Activated T-cell treated with anti-CD3 and anti-CD28 coated beads, Interleukin-2, amount 50 U/mL, for 24 hours (primary cell): ENCODE measurements at regions not wholly inside any gene's neighbourhood (a gene's known extent, or its start where the extent isn't known, plus 50 kb on each side); places are given as distances from the start of the nearest gene placed in this dataset.
"Not testable (repeated sequence)": the region's sequence is repeated elsewhere in the genome, so short reads cannot be mapped to it uniquely, and the experiment has no call there.

Source experiments
- DNase-seq: peaks from one replicate; pipeline ENCODE4 v3.0.0-alpha.2; 2020
- H3K27ac Mint-ChIP-seq: 2 replicates; pipeline ENCODE4 v1.8.0; 2020; ENCODE audit warnings: mild to moderate bottlenecking, mixed read lengths
- H3K27me3 Mint-ChIP-seq: 2 replicates; pipeline ENCODE4 v1.8.0; 2020; ENCODE audit warnings: mixed read lengths
- H3K36me3 Mint-ChIP-seq: 2 replicates; pipeline ENCODE4 v1.8.0; 2020; ENCODE audit warnings: low read depth, mixed read lengths
- H3K4me1 Mint-ChIP-seq: 2 replicates; pipeline ENCODE4 v1.8.0; 2020; ENCODE audit warnings: low read depth, mixed read lengths
- H3K4me3 Mint-ChIP-seq: 2 replicates; pipeline ENCODE4 v1.8.0; 2020; ENCODE audit warnings: mild to moderate bottlenecking, moderate library complexity, mixed read lengths
- H3K9me3 Mint-ChIP-seq: 2 replicates; pipeline ENCODE4 v1.8.0; 2020; ENCODE audit warnings: mixed read lengths

GRCh38 chr13:62387647-62388046, 972.0 kb upstream of the PCDH20 start:
- Mint-ChIP-seq H3K36me3 (no peaks in the 10 kb centered on the region), H3K27me3 (no peaks in the 10 kb centered on the region), H3K4me3 (no peak overlapping the region), H3K9me3 (peaks cover 9% of the 10 kb centered on the region), H3K27ac (no peak overlapping the region), H3K4me1 (no peaks in the 10 kb centered on the region)
- no peak for DNase-seq

- not testable (repeated sequence) for H3K4me3 Mint-ChIP-seq, H3K27me3 Mint-ChIP-seq, H3K9me3 Mint-ChIP-seq, H3K4me1 Mint-ChIP-seq, H3K36me3 Mint-ChIP-seq, DNase-seq, H3K27ac Mint-ChIP-seq
Measured at GRCh38 chr13:62379241-62379640, 963.6 kb upstream of the PCDH20 start.

- no peaks in the 10 kb centered on the region for H3K36me3 Mint-ChIP-seq
- H3K27ac Mint-ChIP-seq = no peak overlapping the region
- DNase-seq = no peak
- no peaks in the 10 kb centered on the region for H3K27me3 Mint-ChIP-seq
- H3K4me3 Mint-ChIP-seq = no peak overlapping the region
- no peaks in the 10 kb centered on the region for H3K4me1 Mint-ChIP-seq
- H3K9me3 Mint-ChIP-seq = peaks cover 3% of the 10 kb centered on the region
Measured at GRCh38 chr13:62377838-62378237, 962.2 kb upstream of the PCDH20 start.

GRCh38 chr13:62375653-62376052, 960.0 kb upstream of the PCDH20 start:
- Mint-ChIP-seq H3K27ac (no peak overlapping the region), H3K36me3 (no peaks in the 10 kb centered on the region), H3K4me1 (no peaks in the 10 kb centered on the region), H3K27me3 (no peaks in the 10 kb centered on the region), H3K4me3 (no peak overlapping the region), H3K9me3 (peaks cover 3% of the 10 kb centered on the region)
- DNase-seq = no peak

GRCh38 chr13:62371737-62372136, 956.1 kb upstream of the PCDH20 start:
- Mint-ChIP-seq H3K4me3 (no peak overlapping the region), H3K36me3 (no peaks in the 10 kb centered on the region), H3K4me1 (no peaks in the 10 kb centered on the region), H3K9me3 (peaks cover 6% of the 10 kb centered on the region), H3K27ac (no peak overlapping the region), H3K27me3 (no peaks in the 10 kb centered on the region)
- DNase-seq = no peak

- not testable (repeated sequence) for DNase-seq, H3K27me3 Mint-ChIP-seq, H3K4me3 Mint-ChIP-seq, H3K9me3 Mint-ChIP-seq, H3K4me1 Mint-ChIP-seq, H3K27ac Mint-ChIP-seq, H3K36me3 Mint-ChIP-seq
Measured at GRCh38 chr13:62367971-62368370, 952.3 kb upstream of the PCDH20 start.

- Mint-ChIP-seq H3K27ac (no peak overlapping the region), H3K36me3 (no peaks in the 10 kb centered on the region), H3K27me3 (no peaks in the 10 kb centered on the region), H3K4me1 (no peaks in the 10 kb centered on the region), H3K4me3 (no peak overlapping the region), H3K9me3 (peaks cover 4% of the 10 kb centered on the region)
- no peak for DNase-seq
Measured at GRCh38 chr13:62360609-62361008, 945.0 kb upstream of the PCDH20 start.

GRCh38 chr13:62358646-62358932, 942.9 kb upstream of the PCDH20 start:
- Mint-ChIP-seq H3K27me3 (no peaks in the 10 kb centered on the region), H3K36me3 (no peaks in the 10 kb centered on the region), H3K4me1 (no peaks in the 10 kb centered on the region), H3K9me3 (peaks cover 2% of the 10 kb centered on the region), H3K4me3 (no peak overlapping the region), H3K27ac (no peak overlapping the region)
- no peak for DNase-seq

GRCh38 chr13:62357887-62358645, 942.4 kb upstream of the PCDH20 start:
- Mint-ChIP-seq H3K4me1 (no peaks in the 10 kb centered on the region), H3K9me3 (peaks cover 2% of the 10 kb centered on the region), H3K27ac (no peak overlapping the region), H3K36me3 (no peaks in the 10 kb centered on the region), H3K27me3 (no peaks in the 10 kb centered on the region), H3K4me3 (no peak overlapping the region)
- no peak for DNase-seq

- Mint-ChIP-seq H3K36me3 (no peaks in the 10 kb centered on the region), H3K27me3 (no peaks in the 10 kb centered on the region), H3K4me3 (no peak overlapping the region), H3K9me3 (peaks cover 2% of the 10 kb centered on the region), H3K27ac (no peak overlapping the region), H3K4me1 (no peaks in the 10 kb centered on the region)
- no peak for DNase-seq
Measured at GRCh38 chr13:62356977-62357376, 941.3 kb upstream of the PCDH20 start.

GRCh38 chr13:62337109-62337880, 921.6 kb upstream of the PCDH20 start:
- Mint-ChIP-seq H3K9me3 (peaks cover 4% of the 10 kb centered on the region), H3K36me3 (no peaks in the 10 kb centered on the region), H3K4me1 (no peaks in the 10 kb centered on the region), H3K27ac (no peak overlapping the region), H3K4me3 (no peak overlapping the region), H3K27me3 (no peaks in the 10 kb centered on the region)
- no peak for DNase-seq

- Mint-ChIP-seq H3K27ac (no peak overlapping the region), H3K27me3 (no peaks in the 10 kb centered on the region), H3K9me3 (peaks cover 4% of the 10 kb centered on the region), H3K4me1 (no peaks in the 10 kb centered on the region), H3K4me3 (no peak overlapping the region), H3K36me3 (no peaks in the 10 kb centered on the region)
- no peak for DNase-seq
Measured at GRCh38 chr13:62336507-62336906, 920.9 kb upstream of the PCDH20 start.

GRCh38 chr13:62333466-62333865, 917.8 kb upstream of the PCDH20 start:
- Mint-ChIP-seq H3K9me3 (peaks cover 4% of the 10 kb centered on the region), H3K27ac (no peak overlapping the region), H3K4me3 (no peak overlapping the region), H3K27me3 (no peaks in the 10 kb centered on the region), H3K4me1 (no peaks in the 10 kb centered on the region), H3K36me3 (no peaks in the 10 kb centered on the region)
- no peak for DNase-seq

- Mint-ChIP-seq H3K4me1 (no peaks in the 10 kb centered on the region), H3K27ac (no peak overlapping the region), H3K4me3 (no peak overlapping the region), H3K9me3 (peaks cover 6% of the 10 kb centered on the region), H3K36me3 (no peaks in the 10 kb centered on the region), H3K27me3 (no peaks in the 10 kb centered on the region)
- no peak for DNase-seq
Measured at GRCh38 chr13:62331384-62331783, 915.7 kb upstream of the PCDH20 start.

- Mint-ChIP-seq H3K4me1 (no peaks in the 10 kb centered on the region), H3K36me3 (no peaks in the 10 kb centered on the region), H3K27me3 (no peaks in the 10 kb centered on the region), H3K4me3 (no peak overlapping the region), H3K27ac (no peak overlapping the region), H3K9me3 (peaks cover 6% of the 10 kb centered on the region)
- no peak for DNase-seq
Measured at GRCh38 chr13:62327367-62327766, 911.7 kb upstream of the PCDH20 start.
